SH-SY5Y (cell line): ENCODE measurements at regions not wholly inside any gene's neighbourhood (a gene's known extent, or its start where the extent isn't known, plus 50 kb on each side); places are given as distances from the start of the nearest gene placed in this dataset.

Source experiments
- GATA2 ChIP-seq: IDR thresholded peaks from 2 replicates; pipeline ENCODE4 v1.6.1; 2011; ENCODE audit warnings: mild to moderate bottlenecking, low read depth, low read length
- GATA3 ChIP-seq: IDR thresholded peaks from 2 replicates; pipeline ENCODE4 v1.6.1; 2011; ENCODE audit warnings: low read depth, mild to moderate bottlenecking, low read length, moderate library complexity

DNA sequence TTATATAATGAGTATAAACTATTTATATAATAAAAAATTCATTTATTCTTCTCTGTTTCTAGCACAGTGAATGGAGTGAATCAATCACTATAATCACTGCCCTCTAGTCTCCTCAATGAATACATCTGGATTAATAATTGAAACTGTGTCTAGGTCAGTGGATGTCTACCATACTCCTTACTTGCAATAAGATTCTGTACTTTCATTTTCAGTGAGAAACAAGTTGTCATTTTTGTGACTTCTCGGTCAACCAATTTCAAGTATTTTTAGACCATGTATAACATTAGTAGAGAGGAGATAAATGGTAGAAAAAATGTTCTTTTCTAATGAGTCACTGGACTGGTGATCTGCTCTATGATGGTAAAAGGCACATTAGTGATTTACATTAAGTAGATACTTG, 799.6 kb upstream of the CHAC2 start:
- no peak for TF ChIP-seq GATA2
- TF ChIP-seq GATA3 = no peak
